Esophagus squamous epithelium (tissue), 4 donors: ENCODE measurements at regions not wholly inside any gene's neighbourhood (a gene's known extent, or its start where the extent isn't known, plus 50 kb on each side); places are given as distances from the start of the nearest gene placed in this dataset.

Experiments
- POLR2A ChIP-seq, 4 donors: fragments of 450-650 bp; IDR thresholded peaks; one replicate each; pipeline ENCODE4 v1.6.1; 2017; ENCODE audit warnings: antibody characterized with exemption in 4 of 4, mild to moderate bottlenecking in 4 of 4, moderate library complexity in 3 of 4
- TF ChIP-seq, protein P1 (sequence below), 6 experiments: fragments of 450-650 bp in 4 of 6; fragments of 200-600 bp in 2 of 6; sonication (generic) in 2 of 6; IDR thresholded peaks; one replicate each; pipeline ENCODE4 v1.5.1; 2016 to 2019; ENCODE audit warnings: antibody characterized with exemption in 6 of 6, mild to moderate bottlenecking in 4 of 6, moderate library complexity in 4 of 6

DNA sequence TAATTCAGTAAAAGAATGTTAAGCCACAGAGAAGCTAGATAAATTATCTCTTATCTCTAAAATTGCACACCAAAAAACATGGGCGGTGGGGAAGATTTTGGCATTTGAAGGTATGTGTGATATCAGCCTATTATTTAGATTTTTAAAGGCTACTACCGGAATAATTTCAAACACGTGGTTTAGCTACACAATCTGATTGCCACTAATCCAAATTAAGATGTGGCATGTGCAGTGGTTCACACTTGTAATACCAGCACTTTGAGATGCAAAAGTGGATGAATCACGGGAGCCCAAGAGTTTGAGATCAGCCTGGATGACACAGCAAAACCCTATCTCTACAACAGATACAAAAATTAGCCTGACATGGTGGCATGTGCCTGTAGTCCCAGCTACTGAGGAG is 584.5 kb downstream of the HS3ST4 start:
- TF ChIP-seq, protein P1, sequence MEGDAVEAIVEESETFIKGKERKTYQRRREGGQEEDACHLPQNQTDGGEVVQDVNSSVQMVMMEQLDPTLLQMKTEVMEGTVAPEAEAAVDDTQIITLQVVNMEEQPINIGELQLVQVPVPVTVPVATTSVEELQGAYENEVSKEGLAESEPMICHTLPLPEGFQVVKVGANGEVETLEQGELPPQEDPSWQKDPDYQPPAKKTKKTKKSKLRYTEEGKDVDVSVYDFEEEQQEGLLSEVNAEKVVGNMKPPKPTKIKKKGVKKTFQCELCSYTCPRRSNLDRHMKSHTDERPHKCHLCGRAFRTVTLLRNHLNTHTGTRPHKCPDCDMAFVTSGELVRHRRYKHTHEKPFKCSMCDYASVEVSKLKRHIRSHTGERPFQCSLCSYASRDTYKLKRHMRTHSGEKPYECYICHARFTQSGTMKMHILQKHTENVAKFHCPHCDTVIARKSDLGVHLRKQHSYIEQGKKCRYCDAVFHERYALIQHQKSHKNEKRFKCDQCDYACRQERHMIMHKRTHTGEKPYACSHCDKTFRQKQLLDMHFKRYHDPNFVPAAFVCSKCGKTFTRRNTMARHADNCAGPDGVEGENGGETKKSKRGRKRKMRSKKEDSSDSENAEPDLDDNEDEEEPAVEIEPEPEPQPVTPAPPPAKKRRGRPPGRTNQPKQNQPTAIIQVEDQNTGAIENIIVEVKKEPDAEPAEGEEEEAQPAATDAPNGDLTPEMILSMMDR (IDR thresholded peaks at IDR 0.05): no peak
- no peak for TF ChIP-seq POLR2A (IDR thresholded peaks at IDR 0.05)
